Upper lobe of left lung (tissue), 6 donors: ENCODE measurements at regions not wholly inside any gene's neighbourhood (a gene's known extent, or its start where the extent isn't known, plus 50 kb on each side); places are given as distances from the start of the nearest gene placed in this dataset.

Experiments
- ATAC-seq, 2 donors: fragments of 200-7000 bp; cut with Tn5 transposase; one replicate each; pipeline ENCODE4 v1.9.1; 2022; ENCODE audit warnings: mild to moderate bottlenecking in 2 of 2, moderate library complexity in 2 of 2; ENCODE audit not compliant: low FRiP score in 2 of 2
- DNase-seq, 2 donors: peaks; one replicate each; pipeline ENCODE4 v3.0.0-alpha.2; 2019 to 2020
- H3K27ac ChIP-seq, 4 donors: fragments of 200-600 bp; sonication (generic); one replicate each; pipeline ENCODE4 v1.5.1; 2016 to 2019
- H3K27me3 ChIP-seq, 4 donors: fragments of 200-600 bp; sonication (generic); one replicate each; pipeline ENCODE4 v1.5.1; 2017 to 2019
- H3K36me3 ChIP-seq, 4 donors: fragments of 200-600 bp; sonication (generic); one replicate each; pipeline ENCODE4 v1.5.1; 2016 to 2019
- H3K4me1 ChIP-seq, 4 donors: fragments of 200-600 bp; sonication (generic); one replicate each; pipeline ENCODE4 v1.5.1; 2018 to 2019
- H3K4me3 ChIP-seq, 4 donors: fragments of 200-600 bp; sonication (generic); one replicate each; pipeline ENCODE4 v1.5.1; 2017 to 2019; ENCODE audit warnings: mild to moderate bottlenecking in 2 of 4, moderate library complexity in 1 of 4
- H3K9me3 ChIP-seq, 4 donors: fragments of 200-600 bp; sonication (generic); one replicate each; pipeline ENCODE4 v1.5.1; 2018 to 2019
- CTCF ChIP-seq, 6 experiments: fragments of 450-650 bp in 4 of 6; fragments of 200-600 bp in 2 of 6; sonication (generic) in 2 of 6; IDR thresholded peaks; one replicate each; pipeline ENCODE4 v1.5.1; 2016 to 2019; ENCODE audit warnings: antibody characterized with exemption in 6 of 6
- EP300 ChIP-seq, 4 donors: sonication (generic); formaldehyde crosslinking; IDR thresholded peaks; one replicate each; pipeline ENCODE4 v1.5.1; 2017; ENCODE audit warnings: antibody characterized with exemption in 4 of 4, control low read depth in 2 of 4
- POLR2A ChIP-seq, 4 donors: fragments of 450-650 bp; IDR thresholded peaks; one replicate each; pipeline ENCODE4 v1.5.1; 2016 to 2017; ENCODE audit warnings: antibody characterized with exemption in 4 of 4, mild to moderate bottlenecking in 2 of 4
- POLR2AphosphoS5 ChIP-seq, 2 donors: sonication (generic); formaldehyde crosslinking; IDR thresholded peaks; one replicate each; pipeline ENCODE4 v1.5.1; 2017; ENCODE audit warnings: antibody characterized with exemption in 2 of 2
- WGBS, 2 donors: methylation state at CpG; one replicate each; pipeline ENCODE4 v1.1.5; 2017 to 2018; 5-methylcytosine and 5-hydroxymethylcytosine counted together
- donor health status: DM: no; HTN: no; CAD: no; lungs with moderate emphysema.
- donor health status: DM: no; HTN: yes; CAD: no; lungs with severe emphysema.

DNA sequence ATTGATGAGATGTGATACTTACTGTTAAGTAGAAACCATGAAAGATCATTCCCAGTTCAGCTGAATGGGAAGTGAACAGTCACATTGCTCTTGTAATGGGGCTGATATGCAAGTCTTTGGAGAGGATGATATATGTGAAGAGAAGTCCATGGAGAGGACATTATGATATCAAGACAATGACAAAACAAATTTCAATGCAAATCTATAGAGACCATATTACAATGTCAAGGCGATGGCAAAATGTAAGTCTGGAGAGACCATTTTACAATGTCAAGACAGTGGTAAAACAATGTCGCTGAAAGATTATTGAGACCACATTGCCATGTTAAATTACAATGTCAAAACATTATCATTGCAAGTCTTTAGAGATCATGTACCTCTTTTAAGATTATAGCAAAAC, 277.1 kb upstream of the MEIS2 start:
- Histone ChIP-seq H3K27me3 (no peaks in the 10 kb centered on the region), H3K27ac (no peak overlapping the region), H3K9me3 (no peaks in the 10 kb centered on the region), H3K4me1 (no peaks in the 10 kb centered on the region), H3K36me3 (no peaks in the 10 kb centered on the region), H3K4me3 (no peak overlapping the region)
- 86 to 89% methylated on average over 2 of the region's 2 CpGs for WGBS, 2 donors
- TF ChIP-seq CTCF (IDR thresholded peaks at IDR 0.05) = no peak
- no peak for TF ChIP-seq POLR2AphosphoS5 (IDR thresholded peaks at IDR 0.05)
- TF ChIP-seq POLR2A (IDR thresholded peaks at IDR 0.05) = no peak
- TF ChIP-seq EP300 (IDR thresholded peaks at IDR 0.05) = no peak
- ATAC-seq (no peak), DNase-seq (no peak)

- 60 to 73% methylated on average over 3 of the region's 3 CpGs for WGBS, 2 donors
- Histone ChIP-seq H3K4me1 (no peaks in the 10 kb centered on the region), H3K36me3 (no peaks in the 10 kb centered on the region), H3K4me3 (no peak overlapping the region), H3K27ac (no peak overlapping the region), H3K27me3 (no peaks in the 10 kb centered on the region), H3K9me3 (peaks cover 0 to 11% (median 3%) of the 10 kb centered on the region in 4 donors)
- ATAC-seq (no peak), DNase-seq (no peak)
- TF ChIP-seq POLR2AphosphoS5 (IDR thresholded peaks at IDR 0.05) (no peak), CTCF (IDR thresholded peaks at IDR 0.05) (no peak), EP300 (IDR thresholded peaks at IDR 0.05) (no peak), POLR2A (IDR thresholded peaks at IDR 0.05) (no peak)
Observed at GRCh38 chr15:37394402-37395099, 294.2 kb upstream of the MEIS2 start.

DNA sequence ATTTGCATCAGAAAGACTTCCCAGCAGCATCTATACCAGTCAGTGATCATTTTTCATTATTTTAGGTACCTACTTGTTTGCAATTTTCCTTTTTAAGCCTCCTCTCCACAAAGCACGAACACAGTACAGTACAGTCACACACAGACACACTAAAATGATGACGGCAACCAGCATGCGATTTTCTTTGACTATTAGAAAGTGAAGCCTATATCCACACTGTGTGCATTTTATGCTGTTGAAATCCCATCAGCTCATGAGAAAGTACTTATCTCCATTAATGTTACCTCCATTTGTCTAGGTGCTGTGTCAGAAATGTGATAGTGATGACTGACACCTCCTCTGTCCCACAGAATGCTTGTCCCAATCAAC, 294.7 kb upstream of the MEIS2 start:
- ATAC-seq = no peak
- no peak overlapping the region for H3K27ac ChIP-seq
- TF ChIP-seq POLR2AphosphoS5 (IDR thresholded peaks at IDR 0.05) (no peak), POLR2A (IDR thresholded peaks at IDR 0.05) (no peak)

GRCh38 chr15:37397266-37398022, 297.1 kb upstream of the MEIS2 start:
- H3K9me3 ChIP-seq = no peaks in the 10 kb centered on the region
- H3K27me3 ChIP-seq = no peaks in the 10 kb centered on the region
- 61 to 74% methylated on average over 3 of the region's 3 CpGs for WGBS, 2 donors
- ATAC-seq (no peak), DNase-seq (no peak)
- TF ChIP-seq CTCF (IDR thresholded peaks at IDR 0.05) = no peak
- H3K27ac ChIP-seq = no peak overlapping the region
- no peaks in the 10 kb centered on the region for H3K4me1 ChIP-seq
- H3K36me3 ChIP-seq = no peaks in the 10 kb centered on the region
- H3K4me3 ChIP-seq = no peak overlapping the region

More for the DNA sequence above, 294.7 kb upstream of the MEIS2 start:
- Histone ChIP-seq H3K36me3 (no peaks in the 10 kb centered on the region), H3K9me3 (peaks cover 0 to 6% (median 0%) of the 10 kb centered on the region in 4 donors), H3K4me3 (no peak overlapping the region), H3K4me1 (no peaks in the 10 kb centered on the region), H3K27me3 (no peaks in the 10 kb centered on the region)
- 82 to 87% methylated on average over 3 of the region's 3 CpGs for WGBS, 2 donors
- no peak for DNase-seq

- no peak for ATAC-seq
- Histone ChIP-seq H3K27me3 (no peaks in the 10 kb centered on the region), H3K4me1 (no peaks in the 10 kb centered on the region), H3K36me3 (no peaks in the 10 kb centered on the region), H3K4me3 (no peak overlapping the region), H3K9me3 (no peaks in the 10 kb centered on the region), H3K27ac (no peak overlapping the region)
- DNase-seq = no peak
- WGBS, 2 donors = 93 to 97% methylated on average over 1 of the region's 1 CpG
- TF ChIP-seq POLR2A (IDR thresholded peaks at IDR 0.05) = no peak
- TF ChIP-seq CTCF (IDR thresholded peaks at IDR 0.05) = no peak
- no peak for TF ChIP-seq EP300 (IDR thresholded peaks at IDR 0.05)
- TF ChIP-seq POLR2AphosphoS5 (IDR thresholded peaks at IDR 0.05) = no peak
Observed at GRCh38 chr15:37416103-37416502, 315.8 kb upstream of the MEIS2 start.
